Urinary bladder (tissue), 3 donors: ENCODE measurements at regions not wholly inside any gene's neighbourhood (a gene's known extent, or its start where the extent isn't known, plus 50 kb on each side); places are given as distances from the start of the nearest gene placed in this dataset.

Experiments used
- DNase-seq: peaks from one replicate; pipeline ENCODE4 v3.0.0-alpha.2; 2015; ENCODE audit errors: extremely low spot score
- H3K27ac ChIP-seq: one replicate; pipeline ENCODE4 v1.5.1; 2013; ENCODE audit warnings: low read depth, mild to moderate bottlenecking, moderate library complexity
- H3K36me3 ChIP-seq: one replicate; pipeline ENCODE4 v1.6.1; 2013; ENCODE audit warnings: mild to moderate bottlenecking, moderate library complexity; ENCODE audit not compliant: insufficient read depth
- H3K4me1 ChIP-seq: one replicate; pipeline ENCODE4 v1.6.1; 2013; ENCODE audit warnings: mild to moderate bottlenecking, moderate library complexity; ENCODE audit not compliant: insufficient read depth
- H3K4me3 ChIP-seq: one replicate; pipeline ENCODE4 v1.5.1; 2013; ENCODE audit warnings: low read depth, low read length
- WGBS: extraction: QIAGEN DNeasy Blood & Tissue Kit; methylation state at CpG from one replicate; pipeline ENCODE4 v1.1.7; 2013; 5-methylcytosine and 5-hydroxymethylcytosine counted together
- donor health status: healthy with polysubstance abuse.
- donor health status: healthy.

GRCh38 chr6:48429021-48429420, 318.0 kb upstream of the PTCHD4 start:
- H3K36me3 ChIP-seq: no peaks in the 10 kb centered on the region
- no peak for DNase-seq

DNA sequence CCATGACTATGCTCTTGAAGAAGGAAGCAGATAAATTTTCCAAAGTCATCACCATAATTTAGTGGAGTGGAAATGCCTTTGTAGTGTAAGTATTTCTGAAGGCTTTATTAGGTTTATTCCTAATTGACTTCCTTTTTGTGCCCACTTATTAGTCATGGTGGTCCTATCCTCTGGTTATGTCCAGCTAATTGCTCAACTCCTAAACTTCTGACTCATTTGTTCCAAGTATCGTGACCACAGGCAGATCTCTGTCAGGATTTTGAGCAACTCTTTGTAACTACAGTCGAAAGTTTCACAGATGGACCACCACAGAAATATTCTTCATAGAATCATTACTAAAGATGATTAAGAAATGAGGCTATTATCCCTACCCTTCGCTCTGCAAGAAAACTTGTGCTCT, 315.6 kb upstream of the PTCHD4 start:
- no peak for DNase-seq
- 87% methylated on average over 3 of the region's 3 CpGs for WGBS
- no peak overlapping the region for H3K27ac ChIP-seq

More at GRCh38 chr6:48429021-48429420, 318.0 kb upstream of the PTCHD4 start:
- H3K4me3 ChIP-seq: no peak overlapping the region
- no peaks in the 10 kb centered on the region for H3K4me1 ChIP-seq
- no peak overlapping the region for H3K27ac ChIP-seq

GRCh38 chr6:48423640-48424365, 312.8 kb upstream of the PTCHD4 start:
- Histone ChIP-seq H3K27ac (no peak overlapping the region), H3K36me3 (no peaks in the 10 kb centered on the region), H3K4me3 (no peak overlapping the region), H3K4me1 (no peaks in the 10 kb centered on the region)
- DNase-seq: no peak
- 79% methylated on average over 1 of the region's 1 CpG for WGBS

More for the DNA sequence above, 315.6 kb upstream of the PTCHD4 start:
- Histone ChIP-seq H3K4me3 (no peak overlapping the region), H3K4me1 (no peaks in the 10 kb centered on the region), H3K36me3 (no peaks in the 10 kb centered on the region)

DNA sequence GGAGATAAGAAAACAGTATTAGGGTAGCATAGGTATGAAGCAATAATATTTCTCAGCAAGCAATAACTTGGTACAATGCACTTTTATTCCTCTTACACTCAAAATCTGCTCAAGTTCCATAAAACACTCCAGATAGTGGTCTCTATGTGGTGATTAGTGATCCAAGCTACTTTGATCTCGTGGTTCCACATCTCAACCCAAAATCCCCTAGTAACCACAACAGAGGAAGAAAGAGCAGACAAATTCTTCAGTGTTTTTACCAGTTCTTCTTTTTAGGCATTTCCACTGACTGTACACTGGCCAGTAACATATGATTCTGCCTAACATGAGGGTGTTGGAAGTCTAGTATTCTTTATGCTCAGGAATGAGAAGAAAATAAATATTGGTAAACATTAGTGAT, 309.0 kb upstream of the PTCHD4 start:
- no peak for DNase-seq
- 27% methylated on average over 1 of the region's 1 CpG for WGBS
- H3K36me3 ChIP-seq: no peaks in the 10 kb centered on the region
- H3K4me3 ChIP-seq: no peak overlapping the region
- H3K4me1 ChIP-seq: no peaks in the 10 kb centered on the region
- no peak overlapping the region for H3K27ac ChIP-seq

DNA sequence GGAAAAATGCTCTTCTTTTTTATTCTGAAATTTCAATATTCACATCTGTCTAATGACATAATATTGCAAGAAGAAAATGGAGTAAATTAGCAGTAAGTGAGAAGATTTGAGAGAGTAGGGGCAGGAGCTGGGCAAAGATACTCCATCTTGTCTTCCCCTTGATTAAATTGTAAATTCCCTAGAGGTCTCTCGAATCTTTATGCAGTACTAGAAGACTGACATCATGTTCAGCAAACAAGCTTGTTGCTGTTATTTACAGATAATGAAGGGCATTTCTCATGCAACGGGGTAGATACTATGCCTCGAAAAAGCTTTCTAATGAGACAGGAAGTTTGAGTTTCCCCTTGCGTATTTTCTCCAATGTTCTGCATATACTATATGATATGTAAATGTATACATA, 306.9 kb upstream of the PTCHD4 start:
- Histone ChIP-seq H3K36me3 (no peaks in the 10 kb centered on the region), H3K4me3 (no peak overlapping the region), H3K27ac (no peak overlapping the region), H3K4me1 (no peaks in the 10 kb centered on the region)
- no peak for DNase-seq
- WGBS: 59% methylated on average over 4 of the region's 4 CpGs

DNA sequence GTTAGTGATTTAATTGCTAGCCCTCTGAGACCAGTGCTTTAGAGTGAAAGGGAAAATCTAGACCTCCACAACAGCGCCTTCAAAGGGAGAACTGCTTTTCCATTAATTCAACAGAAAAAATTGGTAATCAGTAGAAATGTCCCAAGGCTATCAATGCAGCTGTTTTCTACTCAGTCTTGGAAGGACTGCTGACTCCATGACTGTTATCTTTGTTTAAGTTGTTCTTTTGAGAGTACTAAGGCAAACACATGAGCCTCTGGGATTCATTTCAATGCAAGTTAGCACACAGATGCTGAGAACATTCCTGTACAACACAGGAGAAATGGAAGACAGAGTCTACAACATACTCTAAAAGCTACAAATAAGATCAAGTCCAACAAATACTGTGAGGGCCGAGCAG, 301.7 kb upstream of the PTCHD4 start:
- 86% methylated on average over 2 of the region's 2 CpGs for WGBS
- no peak for DNase-seq
- Histone ChIP-seq H3K4me1 (no peaks in the 10 kb centered on the region), H3K36me3 (no peaks in the 10 kb centered on the region), H3K4me3 (no peak overlapping the region), H3K27ac (no peak overlapping the region)

- peaks cover 1% of the 10 kb centered on the region for H3K36me3 ChIP-seq
- H3K4me1 ChIP-seq: no peaks in the 10 kb centered on the region
- no peak for DNase-seq
- H3K27ac ChIP-seq: no peak overlapping the region
- H3K4me3 ChIP-seq: no peak overlapping the region
- WGBS: 57% methylated on average over 1 of the region's 1 CpG
Measured at GRCh38 chr6:48404927-48405326, 293.9 kb upstream of the PTCHD4 start.

DNA sequence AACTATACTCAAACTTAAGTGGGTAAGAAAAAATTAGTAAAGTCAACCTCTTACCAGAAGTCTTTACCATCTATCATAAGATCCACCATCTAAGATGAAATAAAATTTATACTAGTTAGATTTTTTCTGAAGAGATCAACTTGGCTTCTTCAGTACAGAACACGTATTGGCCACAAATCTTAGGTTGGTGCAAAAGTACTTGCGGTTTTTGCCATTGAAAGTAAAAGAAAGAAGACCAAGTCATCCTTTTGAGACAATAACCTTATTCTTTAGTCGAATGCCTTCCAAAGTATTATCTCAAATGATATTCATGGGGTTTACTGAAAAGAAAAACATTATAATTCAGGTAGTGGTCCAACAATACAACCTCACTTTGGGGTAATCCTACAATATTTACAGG, 292.6 kb upstream of the PTCHD4 start:
- Histone ChIP-seq H3K4me1 (no peaks in the 10 kb centered on the region), H3K4me3 (no peak overlapping the region), H3K27ac (no peak overlapping the region), H3K36me3 (peaks cover 1% of the 10 kb centered on the region)
- no peak for DNase-seq
- WGBS: 82% methylated on average over 3 of the region's 3 CpGs

- 53% methylated on average over 3 of the region's 3 CpGs for WGBS
- Histone ChIP-seq H3K36me3 (peaks cover 1% of the 10 kb centered on the region), H3K27ac (no peak overlapping the region), H3K4me1 (no peaks in the 10 kb centered on the region), H3K4me3 (no peak overlapping the region)
- DNase-seq: no peak
Measured at GRCh38 chr6:48401016-48401415, 290.0 kb upstream of the PTCHD4 start.

DNA sequence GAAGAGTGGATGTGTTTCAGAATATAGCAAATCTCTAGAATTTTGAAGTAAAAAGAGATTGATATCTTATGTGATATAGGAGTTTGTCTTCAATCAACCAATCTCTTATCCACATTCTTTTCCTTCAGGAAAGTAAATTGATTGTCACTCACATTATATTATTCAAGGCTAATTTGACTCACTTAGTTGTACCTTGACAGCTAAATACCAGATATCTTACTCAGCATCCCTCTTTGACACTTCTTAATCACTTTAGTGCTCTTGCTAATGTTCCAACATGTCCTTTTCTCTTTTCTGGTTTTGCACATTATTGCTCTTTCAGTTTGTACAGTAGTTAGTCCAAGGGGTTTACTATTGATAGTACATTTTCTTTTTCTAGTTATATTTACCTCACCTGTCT, 286.9 kb upstream of the PTCHD4 start:
- Histone ChIP-seq H3K36me3 (peaks cover 1% of the 10 kb centered on the region), H3K4me3 (no peak overlapping the region), H3K4me1 (no peaks in the 10 kb centered on the region), H3K27ac (no peak overlapping the region)
- no peak for DNase-seq

DNA sequence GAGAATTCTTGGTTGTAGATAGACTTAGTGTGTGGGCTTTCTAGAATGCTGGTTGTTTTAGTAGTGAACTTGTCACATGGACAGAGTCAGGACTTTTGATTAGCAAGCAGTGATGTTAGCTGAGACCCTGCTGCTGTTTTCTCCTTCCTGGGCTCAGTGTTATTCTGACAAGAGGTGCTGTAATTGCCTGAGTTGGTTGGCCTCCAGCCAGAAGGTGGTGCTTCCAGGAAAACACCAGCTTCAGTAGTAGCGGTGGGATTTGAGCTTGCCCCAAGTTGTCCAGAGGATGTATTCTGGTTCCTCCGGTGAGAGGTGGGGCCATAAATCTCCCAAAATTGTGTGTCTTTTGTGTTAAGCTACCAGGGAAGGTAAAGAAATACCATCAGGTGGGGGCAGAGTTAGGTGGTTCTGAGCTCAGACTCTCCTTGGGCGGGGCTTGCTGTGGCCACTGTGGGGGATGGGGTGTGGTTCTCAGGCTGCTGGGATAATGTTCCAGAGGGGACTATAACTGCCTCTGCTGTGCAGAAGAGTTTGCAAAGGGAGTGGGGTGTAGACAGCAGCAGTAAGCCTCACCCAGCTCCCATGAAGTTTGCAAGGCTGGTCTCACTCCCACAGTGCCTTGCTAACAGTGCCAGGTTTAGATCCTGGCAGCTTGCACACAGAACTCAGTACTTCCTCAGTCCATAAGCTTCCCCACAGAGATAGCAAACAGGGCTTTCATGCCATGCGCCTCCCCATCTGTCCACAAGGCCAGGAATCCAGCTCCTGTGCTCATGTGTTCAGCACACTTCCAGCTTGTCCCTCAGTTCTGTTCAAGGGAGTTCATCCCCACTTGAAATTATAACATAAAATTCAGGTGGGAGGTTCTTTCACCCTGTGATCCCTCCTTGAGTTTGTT, 278.4 kb upstream of the PTCHD4 start:
- WGBS: 84% methylated on average over 4 of the region's 4 CpGs
- no peak overlapping the region for H3K4me3 ChIP-seq
- H3K36me3 ChIP-seq: no peaks in the 10 kb centered on the region
- H3K4me1 ChIP-seq: no peaks in the 10 kb centered on the region
- H3K27ac ChIP-seq: no peak overlapping the region
- no peak for DNase-seq

DNA sequence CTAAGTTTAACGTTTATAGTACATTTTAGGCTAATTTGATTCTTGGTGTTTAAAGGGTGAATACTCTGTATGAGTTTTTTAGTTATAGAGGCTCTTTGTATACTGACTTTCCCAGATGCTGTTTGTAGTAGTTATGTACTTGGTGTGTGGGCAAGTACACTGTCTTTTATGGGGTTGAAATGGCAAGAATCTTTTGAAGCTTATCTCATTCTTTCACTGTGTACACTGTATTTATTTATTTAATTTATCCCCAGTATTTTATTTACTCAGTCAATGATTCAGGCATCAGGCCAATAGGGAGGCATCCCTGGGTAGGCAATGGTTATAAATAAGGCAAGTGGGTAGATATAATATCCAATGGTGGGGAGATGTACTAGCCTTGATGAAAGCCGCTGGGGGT, 277.0 kb upstream of the PTCHD4 start:
- Histone ChIP-seq H3K36me3 (no peaks in the 10 kb centered on the region), H3K4me3 (no peak overlapping the region), H3K4me1 (no peaks in the 10 kb centered on the region), H3K27ac (no peak overlapping the region)
- 53% methylated on average over 2 of the region's 2 CpGs for WGBS
- no peak for DNase-seq

DNA sequence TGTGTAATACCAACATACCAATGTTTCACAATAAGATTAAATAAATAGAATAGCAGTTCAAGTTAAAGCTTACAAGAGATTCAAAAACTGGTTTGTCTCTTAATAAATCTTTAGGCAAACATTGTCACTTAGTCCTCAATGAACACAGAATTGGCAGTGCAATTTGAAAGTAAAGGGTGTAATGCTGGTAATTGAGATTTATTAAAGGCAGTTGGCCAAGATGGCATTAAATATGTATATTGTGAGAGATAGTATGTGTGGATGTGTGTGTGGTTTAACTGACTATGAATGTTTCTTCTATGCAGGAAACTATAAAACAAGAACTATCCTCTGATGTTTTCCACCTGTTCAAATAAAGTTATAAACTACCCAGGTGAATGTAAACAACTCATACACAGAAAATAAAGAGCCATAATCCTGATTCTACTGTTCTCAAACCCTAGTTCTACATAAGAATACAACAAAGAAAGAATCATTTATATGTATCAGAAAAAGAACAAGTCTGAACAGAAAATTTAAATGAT, 267.9 kb upstream of the PTCHD4 start:
- Histone ChIP-seq H3K36me3 (no peaks in the 10 kb centered on the region), H3K4me1 (no peaks in the 10 kb centered on the region), H3K27ac (no peak overlapping the region), H3K4me3 (no peak overlapping the region)
- no peak for DNase-seq

- no peaks in the 10 kb centered on the region for H3K36me3 ChIP-seq
- no peaks in the 10 kb centered on the region for H3K4me1 ChIP-seq
- 56% methylated on average over 3 of the region's 3 CpGs for WGBS
- no peak overlapping the region for H3K27ac ChIP-seq
- no peak for DNase-seq
- no peak overlapping the region for H3K4me3 ChIP-seq
Measured at GRCh38 chr6:48377115-48377514, 266.1 kb upstream of the PTCHD4 start.
